Loucy (cell line): ENCODE measurements at regions not wholly inside any gene's neighbourhood (a gene's known extent, or its start where the extent isn't known, plus 50 kb on each side); places are given as distances from the start of the nearest gene placed in this dataset.

Source experiments
- CTCF ChIP-seq: fragments of 200-600 bp; sonication (generic); conservative IDR thresholded peaks from 2 replicates; pipeline ENCODE4 v1.5.1; 2014; ENCODE audit warnings: mild to moderate bottlenecking, antibody characterized with exemption, low read length
- EZH2phosphoT487 ChIP-seq: fragments of 200-600 bp; IDR thresholded peaks from 2 replicates; pipeline ENCODE4 v1.6.1; 2018; ENCODE audit warnings: antibody characterized with exemption, mild to moderate bottlenecking, moderate library complexity, borderline replicate concordance

GRCh38 chr21:21614966-21615365 is 616.8 kb downstream of the NCAM2 start:
- no peak for TF ChIP-seq CTCF
- no peak for TF ChIP-seq EZH2phosphoT487
